NCI-H187 treated with DMSO at 0.1 percent for 48 hours (cell line): ENCODE measurements at regions not wholly inside any gene's neighbourhood (a gene's known extent, or its start where the extent isn't known, plus 50 kb on each side); places are given as distances from the start of the nearest gene placed in this dataset.
A peak's percentile ranks its signal among the peaks of the same experiment; 100 is the strongest.
"Not testable (repeated sequence)": the region's sequence is repeated elsewhere in the genome, so short reads cannot be mapped to it uniquely, and the experiment has no call there.

Experiments
- DNase-seq: peaks from one replicate; lab custom pipeline; 2025; lab: John Stamatoyannopoulos, UW

DNA sequence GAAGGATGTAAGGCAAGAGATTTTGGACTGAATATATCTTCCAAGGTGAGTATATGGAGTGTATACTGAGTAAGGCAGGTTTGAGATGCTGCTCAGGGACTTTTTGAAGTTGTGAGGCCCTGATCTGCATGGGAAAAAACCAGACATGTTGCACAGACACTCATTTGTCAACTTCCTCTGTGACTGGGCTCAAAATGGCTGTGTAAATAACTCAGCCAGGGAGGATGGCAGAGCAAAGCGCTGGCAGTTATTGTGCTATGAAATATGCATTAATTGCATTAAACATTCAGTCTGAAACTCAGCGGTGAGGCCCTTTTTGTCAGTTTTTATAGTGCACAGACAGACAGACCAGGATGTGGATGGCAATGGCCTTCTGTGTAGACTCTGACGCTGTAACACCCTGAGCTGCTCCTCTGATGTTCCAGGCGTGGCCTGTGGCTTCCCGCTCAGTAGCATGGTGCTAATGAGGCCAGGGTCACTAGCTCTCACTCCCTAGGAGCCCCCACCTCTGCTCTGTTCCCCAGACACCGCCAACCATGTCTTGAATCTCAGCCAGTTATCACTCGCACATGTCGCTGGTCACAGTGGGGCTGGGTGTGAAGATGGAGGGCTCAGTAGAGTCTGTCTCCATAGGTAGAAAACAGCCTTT lies 307.0 kb upstream of the PROX1 start:
- DNase-seq, result no peak

DNA sequence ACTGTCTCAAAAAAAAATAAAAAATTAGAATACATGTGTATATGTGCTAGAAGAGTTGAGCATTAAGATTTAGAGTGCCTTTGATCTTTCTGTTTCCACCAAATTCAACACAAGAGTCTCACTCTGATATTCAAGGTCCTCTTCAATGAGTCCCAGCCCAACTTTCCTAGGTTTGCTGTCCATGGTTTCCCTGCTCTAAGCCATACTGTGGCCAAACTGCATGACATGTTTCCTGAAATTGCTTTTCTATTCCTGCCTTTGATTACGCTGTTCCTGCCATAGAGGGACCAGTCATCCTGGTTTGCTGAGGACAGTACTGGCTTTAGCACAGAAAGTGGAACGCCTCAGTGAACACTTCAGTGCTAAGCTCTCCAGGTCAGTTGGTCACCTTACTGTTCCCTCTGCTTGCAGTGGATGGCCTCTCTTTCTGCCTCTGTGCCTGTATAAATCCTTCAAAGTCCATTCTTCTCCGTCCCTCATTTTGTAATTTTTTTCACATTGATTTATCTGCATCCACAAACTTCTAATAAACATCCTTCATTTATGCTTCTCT lies 305.9 kb upstream of the PROX1 start:
- no peak for DNase-seq

DNA sequence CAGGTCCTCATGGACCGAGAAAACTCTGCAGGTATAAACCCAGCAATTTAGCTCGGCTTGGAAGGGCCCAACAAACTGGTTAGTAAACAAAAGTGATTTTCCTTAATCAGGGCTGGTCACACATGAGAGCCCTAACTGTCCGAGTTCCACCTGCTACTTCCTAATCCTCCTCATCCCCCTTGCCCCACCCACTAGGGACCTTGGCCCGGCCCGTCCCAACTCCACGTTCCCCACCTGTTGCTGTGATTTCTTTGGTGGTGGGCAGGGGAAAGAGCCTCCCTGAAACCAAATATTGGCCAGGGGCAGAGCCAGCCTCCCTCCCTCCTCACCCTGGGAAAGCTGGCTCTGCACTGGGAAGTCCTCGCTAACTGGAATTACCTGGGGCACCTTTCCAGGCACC lies 304.2 kb upstream of the PROX1 start:
- DNase-seq, result no peak

DNA sequence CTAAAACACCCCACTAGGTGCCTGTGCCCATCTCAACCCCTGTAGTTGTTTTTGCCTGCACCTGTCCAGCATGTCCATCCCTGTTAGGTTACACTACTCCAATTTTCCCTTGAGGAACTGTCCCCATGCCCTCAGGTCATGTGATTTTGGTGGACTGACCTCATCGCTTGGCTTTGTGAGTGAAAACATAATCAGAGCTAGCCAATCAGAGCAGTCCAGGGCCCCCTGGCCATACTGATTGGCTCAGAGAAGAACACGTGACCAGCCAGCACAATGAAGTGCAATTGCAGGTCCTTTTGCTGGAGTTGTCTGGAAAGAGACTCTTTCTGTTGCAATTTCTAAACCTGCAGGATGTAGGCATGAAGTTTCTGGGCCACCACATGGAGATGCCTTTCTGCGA lies 303.3 kb upstream of the PROX1 start:
- no peak for DNase-seq

DNA sequence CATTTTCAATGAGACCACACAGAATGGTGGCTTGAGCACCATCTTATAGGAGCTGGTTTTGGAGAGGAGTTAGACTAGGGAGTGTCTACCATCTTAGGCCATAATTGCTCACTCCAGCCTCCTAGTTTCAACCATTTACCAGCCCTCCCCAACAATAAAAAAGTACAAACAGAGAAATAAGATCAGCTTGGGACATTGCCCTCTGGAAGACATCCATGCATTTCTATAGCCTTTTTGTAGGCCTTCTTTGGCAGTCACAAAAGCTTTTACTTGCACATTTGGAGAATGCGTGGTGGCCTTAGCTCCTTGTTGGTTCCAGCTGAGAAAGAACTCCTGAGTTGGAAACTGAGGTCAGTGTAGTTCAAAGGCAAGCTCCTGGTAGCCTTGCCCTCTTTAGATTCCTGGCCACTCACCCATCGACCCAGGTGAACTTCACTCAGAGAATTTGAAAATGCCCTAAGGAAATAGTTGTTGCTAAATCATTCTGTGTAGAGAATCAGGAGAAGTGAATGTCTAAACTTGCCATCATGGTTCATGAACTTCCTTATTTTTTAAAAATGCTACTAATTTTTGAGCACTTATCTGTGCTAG lies 301.7 kb upstream of the PROX1 start:
- DNase-seq, result no peak

DNA sequence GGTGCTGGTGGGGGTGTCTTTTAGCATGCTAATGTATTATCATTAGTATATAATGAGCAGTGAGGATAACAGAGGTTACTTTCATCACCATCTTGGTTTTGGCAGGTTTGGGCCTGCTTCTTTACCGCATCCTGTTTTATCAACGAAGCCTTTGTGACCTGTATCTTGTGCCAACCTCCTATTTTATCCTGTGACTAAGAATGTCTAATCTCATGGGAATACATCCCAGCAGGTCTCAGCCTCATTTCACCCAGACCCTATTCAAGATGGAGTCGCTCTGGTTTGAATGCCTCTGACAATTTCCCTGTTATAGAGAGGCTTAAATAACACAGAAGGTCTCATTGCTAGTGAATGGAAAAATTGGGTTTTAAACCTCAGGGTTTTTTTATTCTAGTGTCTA lies 300.8 kb upstream of the PROX1 start:
- no peak for DNase-seq

DNA sequence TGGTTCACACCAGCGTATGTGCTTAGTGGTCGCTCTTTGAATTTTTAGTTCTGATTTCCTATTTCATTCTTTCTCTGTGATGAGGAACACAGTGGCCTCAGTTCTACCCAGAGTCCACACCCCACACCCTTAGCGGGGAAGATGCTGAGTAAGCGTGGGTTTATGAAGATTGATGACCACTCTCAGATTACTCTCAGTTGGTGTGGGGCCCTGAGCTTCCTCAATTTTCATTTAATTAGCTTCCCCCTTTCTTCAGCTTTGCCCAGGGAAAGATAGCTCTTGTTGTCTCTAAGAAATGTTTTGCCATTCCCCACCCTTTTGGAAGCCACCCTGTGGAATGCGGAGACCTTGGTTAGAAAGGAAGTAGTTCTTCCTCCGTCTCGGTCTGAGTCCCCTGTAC lies 299.9 kb upstream of the PROX1 start:
- no peak for DNase-seq

DNA sequence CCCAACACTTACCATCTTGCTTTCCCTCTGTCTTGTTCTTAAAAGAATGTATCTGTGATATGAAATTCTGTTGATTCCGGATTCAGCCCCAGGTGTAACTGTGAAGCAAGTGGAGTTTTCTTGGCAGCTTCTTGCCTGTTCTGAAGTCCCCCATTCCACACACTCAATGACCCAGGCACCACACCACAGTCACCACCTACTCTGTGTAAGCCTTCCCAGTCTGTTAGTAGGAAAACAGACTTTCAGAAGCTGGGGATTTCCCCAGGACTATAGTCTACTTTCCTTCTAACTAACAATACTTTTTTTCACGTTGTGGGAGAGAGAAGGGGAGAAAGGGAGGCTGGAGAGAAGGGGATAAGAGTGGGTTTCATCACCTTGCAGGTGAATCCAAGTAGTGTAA lies 299.1 kb upstream of the PROX1 start:
- DNase-seq, result no peak

DNA sequence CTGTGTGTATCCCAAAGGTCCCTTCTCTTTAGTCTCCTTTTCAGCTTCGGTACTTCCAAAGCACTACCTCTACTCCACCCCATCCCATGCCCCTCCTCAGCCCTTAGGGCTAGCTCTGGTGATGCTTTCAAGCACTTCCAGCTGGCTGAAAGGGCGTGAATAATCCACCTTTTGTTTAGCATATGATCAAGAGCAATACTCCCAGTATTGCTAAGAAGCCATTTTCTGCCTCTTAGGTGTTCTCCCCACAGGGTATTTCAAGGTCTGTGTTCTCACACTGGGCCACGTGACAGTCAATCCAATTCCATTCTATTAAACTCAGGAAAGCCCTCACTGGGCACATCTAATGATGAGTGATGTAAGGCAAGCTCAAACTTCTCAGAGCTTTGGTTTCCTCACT lies 298.5 kb upstream of the PROX1 start:
- no peak for DNase-seq

DNA sequence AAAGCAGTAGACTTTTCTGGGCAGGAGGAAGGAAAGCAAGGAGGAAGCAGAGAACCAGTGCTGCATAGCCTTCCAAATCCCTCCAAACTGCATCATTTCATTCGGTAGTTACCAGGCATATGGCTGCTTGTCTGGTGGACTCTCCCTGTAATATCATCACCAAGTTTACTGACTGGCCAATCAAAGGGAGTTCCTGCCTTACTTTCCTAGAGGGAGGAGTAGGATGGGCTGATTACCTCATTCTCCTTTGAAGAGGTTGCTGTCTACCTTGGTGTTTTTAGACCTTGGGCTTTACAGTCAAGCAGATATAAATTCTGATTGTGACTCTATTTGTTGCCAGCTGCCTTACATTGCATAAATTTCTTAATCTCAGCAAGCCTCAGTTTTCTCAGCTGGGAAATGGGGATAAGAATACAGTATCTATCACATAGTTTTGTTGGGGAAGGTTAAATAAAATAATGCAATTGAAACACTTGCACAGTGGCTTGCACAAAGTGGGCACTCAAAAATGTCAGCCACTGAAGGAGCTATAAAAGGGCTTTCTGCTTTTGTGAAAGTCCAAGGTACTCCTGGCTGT lies 297.3 kb upstream of the PROX1 start:
- no peak for DNase-seq

DNA sequence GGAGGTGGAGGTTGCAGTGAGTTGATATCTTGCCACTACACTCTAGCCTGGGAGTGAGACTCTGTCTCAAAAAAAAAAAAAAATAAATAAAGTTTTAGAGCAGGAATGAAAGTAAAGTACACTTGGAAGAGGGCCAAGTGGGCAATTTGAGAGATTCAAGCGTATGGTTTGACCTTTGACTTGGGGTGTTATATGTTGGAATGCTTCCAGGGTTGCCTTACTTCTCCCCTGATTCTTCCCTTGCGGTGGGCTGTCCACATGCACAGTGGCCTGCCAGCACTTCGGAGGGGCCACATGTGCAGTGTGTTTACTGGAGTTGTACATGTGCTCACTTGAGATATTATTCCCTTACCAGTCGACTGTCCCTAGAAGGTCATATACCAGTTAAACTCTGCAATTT lies 295.5 kb upstream of the PROX1 start:
- no peak for DNase-seq

DNA sequence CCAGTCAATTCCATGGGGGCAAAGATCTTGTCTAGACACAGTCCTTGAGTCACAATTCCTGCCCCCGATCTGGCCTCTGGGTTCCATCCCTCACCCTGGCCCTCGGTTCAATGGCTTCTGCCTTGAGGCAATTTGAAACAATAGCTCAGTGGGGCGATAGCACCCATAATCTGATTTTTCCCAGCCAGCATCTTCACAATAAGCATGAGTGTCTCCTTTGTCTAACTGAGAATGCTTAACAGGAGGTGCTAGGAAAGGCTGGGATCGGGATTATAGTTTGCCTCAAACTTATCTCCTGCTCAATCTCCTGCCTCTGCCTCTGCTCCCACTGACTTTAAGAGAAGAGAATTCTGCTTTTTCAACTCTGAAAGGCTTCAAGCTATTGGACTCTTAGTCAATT lies 293.9 kb upstream of the PROX1 start:
- DNase-seq, result no peak

DNA sequence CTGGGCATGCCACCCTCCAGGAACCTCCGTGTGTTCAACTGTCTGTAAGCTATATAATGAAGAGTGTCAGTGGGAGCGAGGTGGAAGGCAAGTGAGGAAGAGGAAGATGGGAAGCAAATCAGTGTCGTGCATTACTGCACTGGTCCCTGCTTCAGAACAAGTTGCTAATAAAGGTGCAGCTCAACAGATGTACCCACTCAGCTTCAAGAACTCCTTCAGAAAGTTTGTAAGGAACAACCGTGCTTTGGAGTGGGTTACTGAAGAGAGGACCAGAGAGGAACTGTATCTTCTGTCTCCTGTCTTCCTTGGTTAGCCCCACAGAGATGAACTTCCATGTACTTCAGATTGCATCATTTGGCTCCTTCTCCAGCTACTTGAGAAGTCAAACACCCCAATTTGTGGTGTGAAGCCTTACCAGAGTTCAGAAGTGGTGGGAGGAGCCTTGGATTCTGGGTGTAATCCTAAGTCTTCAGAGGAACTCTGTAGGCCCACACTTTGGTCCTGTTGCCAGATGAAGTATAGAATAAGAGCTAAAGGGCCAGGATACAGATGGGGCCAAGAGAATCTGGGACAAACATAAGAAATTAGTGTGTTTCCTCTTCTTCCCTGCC lies 290.5 kb upstream of the PROX1 start:
- no peak for DNase-seq

DNA sequence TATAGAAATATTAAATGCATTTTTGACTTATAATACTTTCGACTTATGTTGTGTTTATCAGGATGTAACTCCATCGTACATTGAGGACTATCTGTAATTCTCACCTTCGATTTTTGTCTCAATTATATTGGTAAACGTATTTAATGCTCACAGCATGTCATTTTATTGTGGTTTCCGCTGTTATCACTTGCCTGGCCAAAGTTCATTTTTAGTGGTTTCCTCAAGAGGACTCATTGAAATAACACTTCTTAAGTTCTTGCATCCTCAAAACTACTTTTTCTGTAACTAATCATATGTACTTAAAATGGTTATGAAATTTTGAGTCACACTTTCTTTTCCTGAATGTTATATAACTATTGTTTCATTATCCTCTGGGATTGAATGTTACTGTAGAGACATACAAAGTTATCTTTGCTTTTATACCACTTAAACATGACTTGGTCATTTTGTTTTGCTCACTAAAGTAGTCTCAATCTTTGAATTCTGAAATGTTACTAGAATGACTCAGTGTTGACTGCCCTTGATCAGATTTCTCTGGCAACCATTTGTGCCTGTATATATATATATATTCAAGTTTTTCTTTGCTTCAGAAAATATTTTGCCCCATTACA lies 289.6 kb upstream of the PROX1 start:
- DNase-seq, result no peak

DNA sequence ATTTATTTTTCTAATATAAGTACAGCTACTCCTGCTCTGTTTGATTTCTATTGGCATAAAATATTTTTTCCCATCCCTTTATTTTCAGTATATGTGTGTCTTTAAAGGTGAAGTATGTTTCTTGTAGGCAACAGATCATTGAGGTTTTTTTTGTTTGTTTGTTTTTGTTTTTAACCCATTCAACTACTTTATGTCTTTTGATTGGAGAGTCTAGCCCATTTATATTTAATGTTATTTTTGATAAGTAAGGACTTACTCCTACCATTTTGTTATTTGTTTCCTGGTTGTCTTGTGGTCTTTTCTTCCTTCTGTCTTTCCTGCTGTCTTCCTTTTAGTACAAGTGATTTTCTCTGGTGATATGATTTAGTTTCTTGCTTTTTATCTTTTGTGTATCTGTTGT lies 285.1 kb upstream of the PROX1 start:
- DNase-seq, result no peak

DNA sequence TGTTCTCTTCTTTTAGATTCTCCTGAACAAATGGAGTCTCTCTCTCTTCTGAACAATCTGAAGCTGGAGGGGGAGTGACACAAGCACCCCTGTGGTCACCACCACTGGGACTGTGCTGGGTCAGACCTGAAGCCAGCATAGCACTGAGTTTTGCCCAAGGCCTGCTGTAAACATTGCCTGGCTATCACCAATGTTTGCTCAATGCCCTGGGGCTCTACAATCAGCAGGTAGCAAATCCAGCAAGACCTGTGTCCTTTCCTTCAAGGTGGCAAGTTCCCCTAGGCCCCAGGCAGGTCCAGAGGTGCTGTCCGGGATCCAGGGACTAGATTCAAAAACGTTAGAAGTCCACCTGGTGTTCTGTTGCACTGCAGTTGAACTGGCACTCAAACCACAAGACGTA lies 282.8 kb upstream of the PROX1 start:
- no peak for DNase-seq

DNA sequence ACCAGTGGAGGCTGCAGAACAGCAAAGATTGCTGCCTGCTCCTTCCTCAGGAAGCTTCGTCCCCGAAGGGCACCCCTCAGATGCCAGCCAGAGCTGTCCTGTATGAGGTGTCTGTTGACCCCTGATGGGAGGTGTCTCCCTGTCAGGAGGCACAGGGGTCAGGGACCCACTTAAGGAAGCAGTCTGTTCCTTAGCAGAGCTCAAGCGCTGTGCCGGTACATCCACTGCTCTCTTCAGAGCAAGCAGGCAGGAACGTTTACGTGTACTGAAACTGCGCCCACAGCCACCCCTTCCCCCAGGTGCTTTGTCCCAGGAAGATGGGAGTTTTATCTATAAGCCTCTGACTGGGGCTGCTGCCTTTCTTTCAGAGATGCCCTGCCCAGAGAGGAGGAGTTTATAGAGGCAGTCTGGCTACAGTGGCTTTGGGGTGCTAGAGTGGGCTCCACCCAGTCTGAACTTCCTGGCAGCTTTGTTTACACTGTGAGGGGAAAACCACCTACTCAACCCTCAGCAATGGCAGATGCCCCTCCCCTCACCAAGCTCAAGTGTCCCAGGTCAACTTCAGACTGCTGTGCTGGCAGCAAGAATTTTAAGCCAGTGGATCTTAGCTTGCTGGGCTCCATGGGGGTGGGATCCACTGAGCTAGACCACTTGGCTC lies 275.8 kb upstream of the PROX1 start:
- DNase-seq, result not testable (repeated sequence)

DNA sequence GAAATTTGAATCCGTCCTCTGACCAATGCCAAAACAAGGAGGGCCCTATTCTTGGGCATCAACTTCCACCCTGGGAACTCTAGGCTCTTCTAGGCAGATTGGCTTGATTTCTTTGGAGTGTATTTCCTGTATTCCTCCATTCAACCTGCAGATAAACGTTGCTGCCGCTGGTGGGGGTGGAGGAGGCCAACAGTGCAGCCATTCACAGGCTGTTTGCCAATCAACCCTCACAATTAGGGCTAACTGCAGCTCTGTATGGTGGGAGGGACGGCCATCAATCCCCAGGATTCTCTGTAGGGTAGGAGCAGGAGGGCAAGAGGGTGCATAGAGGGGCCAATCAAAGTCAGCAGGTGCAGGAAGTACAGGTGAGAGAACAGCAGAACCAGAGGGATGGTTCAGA lies 273.1 kb upstream of the PROX1 start:
- no peak for DNase-seq

DNA sequence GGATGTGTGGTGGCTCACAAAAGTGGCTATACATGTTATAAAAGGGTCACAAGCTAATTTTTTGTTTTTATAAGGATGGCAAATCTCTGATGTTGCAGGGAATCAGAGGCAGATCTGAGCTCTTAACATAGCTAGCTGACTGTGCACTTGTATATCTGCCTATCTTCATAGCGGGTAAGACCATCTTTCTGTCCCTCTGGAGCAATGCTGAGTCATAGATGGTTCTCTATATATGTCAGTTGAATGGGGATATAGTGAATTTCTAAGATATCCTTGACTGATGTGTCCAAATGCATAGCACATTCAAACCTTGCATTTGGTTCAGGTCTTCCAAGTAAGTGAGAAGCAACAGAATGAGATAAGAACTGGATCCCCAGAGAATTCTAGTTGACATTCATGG lies 272.6 kb upstream of the PROX1 start:
- DNase-seq, result no peak

DNA sequence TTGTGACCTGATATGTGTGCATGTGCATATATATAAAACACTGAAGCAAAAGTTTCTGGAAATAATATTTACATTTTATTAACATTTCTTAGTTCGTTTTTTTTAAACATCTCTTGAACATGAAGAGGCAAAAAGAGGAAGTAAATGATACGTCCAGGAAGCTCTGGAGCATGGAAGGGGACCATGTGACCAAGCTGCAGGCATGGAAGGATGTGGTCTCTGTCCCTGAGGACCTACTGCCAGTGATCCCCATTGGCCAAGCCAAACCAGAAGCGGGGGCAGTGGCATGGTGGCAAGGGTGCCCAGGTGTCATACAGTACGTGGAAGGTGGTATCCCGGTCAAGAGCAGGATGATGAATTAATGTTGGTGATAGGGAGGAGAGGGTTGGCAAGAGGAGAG lies 268.3 kb upstream of the PROX1 start:
- no peak for DNase-seq

DNA sequence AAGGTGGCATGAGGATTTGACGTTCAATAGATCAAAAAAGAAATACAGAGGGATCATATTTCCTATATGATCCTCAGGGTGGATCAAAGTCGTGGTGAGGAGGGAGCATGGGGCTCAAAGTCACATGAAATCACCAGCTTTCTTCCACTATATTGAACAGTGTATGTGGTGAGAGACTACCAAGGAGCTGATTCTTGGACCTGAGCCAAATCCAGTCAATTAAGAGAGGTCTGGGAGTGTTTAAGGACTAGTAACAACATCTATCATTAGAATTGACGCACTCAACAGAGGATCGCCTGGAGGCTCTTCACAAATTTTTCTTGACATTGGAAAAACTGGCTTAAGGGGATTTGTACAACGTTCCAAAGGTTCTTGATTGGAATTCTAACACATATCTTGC lies 267.7 kb upstream of the PROX1 start:
- DNase-seq, result peak; percentile 45

DNA sequence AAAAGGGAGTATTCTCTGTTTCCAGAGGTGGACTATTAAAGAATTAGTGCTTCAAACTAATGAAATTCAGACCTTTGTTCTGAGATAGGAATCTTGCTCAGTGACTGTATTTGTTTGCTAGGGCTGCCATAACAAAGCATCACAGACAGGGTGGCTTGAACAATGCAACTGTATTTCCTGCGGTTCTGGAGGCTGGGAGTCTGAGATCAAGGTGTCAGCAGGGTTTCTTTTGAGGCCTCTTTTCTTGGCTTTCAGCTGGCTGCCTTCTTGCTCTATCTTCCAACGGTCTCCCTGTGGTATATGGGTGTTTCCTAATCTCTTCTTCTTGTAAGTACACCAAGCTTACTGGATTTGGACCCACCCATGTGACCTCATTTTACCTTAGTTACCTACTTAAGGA lies 264.6 kb upstream of the PROX1 start:
- DNase-seq, result no peak
